HG02798 (cell line): ENCODE measurements at regions not wholly inside any gene's neighbourhood (a gene's known extent, or its start where the extent isn't known, plus 50 kb on each side); places are given as distances from the start of the nearest gene placed in this dataset.

ENCODE experiments used
- ATAC-seq: cut with Tn5 transposase; IDR thresholded peaks from one replicate; pipeline ENCODE4 v1.9.1; 2021; ENCODE audit warnings: mild to moderate bottlenecking; ENCODE audit not compliant: unreplicated experiment, poor library complexity

- no peak for ATAC-seq
Observed at GRCh38 chr12:88977115-88977514, 375.2 kb downstream of the DUSP6 start.

- ATAC-seq = no peak
Observed at GRCh38 chr12:88973998-88974397, 378.3 kb downstream of the DUSP6 start.

DNA sequence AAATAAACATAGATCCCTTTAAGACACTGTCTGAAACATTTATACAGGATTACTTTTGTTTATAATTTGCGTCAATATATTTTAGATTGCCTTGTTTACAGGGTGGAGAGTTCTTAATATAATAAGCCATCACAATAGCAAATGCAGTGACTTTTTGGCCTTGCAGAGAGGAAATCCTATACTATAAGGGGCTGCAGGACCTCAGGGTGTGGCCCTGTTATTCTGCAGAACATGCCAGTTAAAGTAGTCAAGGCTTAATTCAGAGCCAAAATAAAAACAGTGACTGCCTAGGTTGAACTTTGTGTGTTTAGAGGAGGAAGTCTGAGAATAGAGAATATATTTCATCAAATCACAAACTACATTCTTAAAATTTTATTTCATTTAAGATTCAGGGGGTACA is 381.6 kb downstream of the DUSP6 start:
- ATAC-seq = no peak

DNA sequence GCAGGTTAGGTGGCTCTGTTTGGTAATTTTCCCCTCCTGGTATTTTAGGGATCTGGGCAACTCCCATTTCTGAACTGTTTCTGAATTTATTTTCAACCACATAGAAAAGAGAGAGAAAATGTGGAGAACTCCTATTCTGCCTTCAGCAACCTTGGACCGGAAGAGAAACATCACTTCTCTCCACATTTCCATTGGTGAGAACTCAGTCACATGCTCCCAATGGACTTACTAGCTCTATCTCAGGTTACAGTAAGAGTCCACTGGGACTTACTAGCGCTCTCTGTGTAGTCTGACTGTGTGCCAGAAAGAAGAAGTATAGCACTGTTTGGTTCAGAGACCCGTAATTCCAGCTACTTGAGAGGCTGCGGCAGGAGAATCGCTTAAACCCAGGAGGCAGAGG is 383.2 kb downstream of the DUSP6 start:
- no peak for ATAC-seq

- no peak for ATAC-seq
Observed at GRCh38 chr12:88960213-88960878, 380.1 kb upstream of the KITLG start.

- ATAC-seq = no peak
Observed at GRCh38 chr12:88958946-88959345, 378.7 kb upstream of the KITLG start.

GRCh38 chr12:88958153-88958552 is 377.9 kb upstream of the KITLG start:
- no peak for ATAC-seq

DNA sequence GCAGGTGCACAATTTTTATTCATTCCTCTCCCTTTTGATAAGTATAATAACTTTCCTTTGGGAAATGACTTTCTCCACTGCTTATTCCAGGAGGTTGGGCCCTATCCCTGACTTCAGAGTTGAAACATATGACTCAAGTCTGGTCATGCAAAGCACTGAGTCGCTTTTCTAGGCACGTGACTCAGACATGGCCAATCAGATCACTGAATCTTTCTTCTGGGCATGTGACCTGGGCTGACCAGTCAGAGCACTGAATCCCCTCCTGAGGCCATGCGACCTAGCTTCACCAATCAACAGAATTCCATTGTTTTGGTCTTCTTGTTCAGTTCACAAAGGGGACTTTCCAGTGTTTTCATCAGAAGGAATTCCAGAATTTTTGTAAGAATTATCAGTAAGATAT is 377.1 kb upstream of the KITLG start:
- no peak for ATAC-seq

GRCh38 chr12:88955531-88955930 is 375.3 kb upstream of the KITLG start:
- ATAC-seq = no peak

DNA sequence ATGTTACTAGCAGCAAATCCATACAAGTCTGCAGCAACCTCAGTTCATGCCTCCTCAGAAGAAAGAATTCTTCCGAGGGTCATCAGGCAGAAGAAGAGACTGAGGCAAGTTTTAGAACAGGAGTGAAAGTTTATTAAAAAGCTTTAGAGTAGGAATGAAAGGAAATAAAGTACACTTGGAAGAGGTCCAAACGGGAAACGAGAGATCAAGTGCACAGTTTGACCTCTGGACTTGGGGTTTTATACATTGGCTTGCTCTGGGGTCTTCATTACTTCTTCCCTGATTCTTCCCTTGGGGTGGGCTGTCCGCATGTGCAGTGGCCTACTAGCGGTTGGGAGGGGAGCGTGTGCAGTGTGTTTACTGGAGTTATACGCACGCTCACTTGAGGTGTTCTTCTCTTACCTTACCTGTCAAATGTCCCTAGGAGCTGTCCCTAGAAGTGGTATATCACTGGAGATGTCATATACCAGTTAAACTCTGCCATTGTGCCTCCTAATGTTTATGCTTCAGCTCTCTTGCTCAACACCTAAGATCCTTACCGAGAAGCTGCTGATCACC is 372.8 kb upstream of the KITLG start:
- ATAC-seq = no peak

- no peak for ATAC-seq
Observed at GRCh38 chr12:88952562-88952942, 372.3 kb upstream of the KITLG start.

GRCh38 chr12:88951860-88952561 is 371.7 kb upstream of the KITLG start:
- no peak for ATAC-seq

- no peak for ATAC-seq
Observed at GRCh38 chr12:88951177-88951576, 370.9 kb upstream of the KITLG start.

DNA sequence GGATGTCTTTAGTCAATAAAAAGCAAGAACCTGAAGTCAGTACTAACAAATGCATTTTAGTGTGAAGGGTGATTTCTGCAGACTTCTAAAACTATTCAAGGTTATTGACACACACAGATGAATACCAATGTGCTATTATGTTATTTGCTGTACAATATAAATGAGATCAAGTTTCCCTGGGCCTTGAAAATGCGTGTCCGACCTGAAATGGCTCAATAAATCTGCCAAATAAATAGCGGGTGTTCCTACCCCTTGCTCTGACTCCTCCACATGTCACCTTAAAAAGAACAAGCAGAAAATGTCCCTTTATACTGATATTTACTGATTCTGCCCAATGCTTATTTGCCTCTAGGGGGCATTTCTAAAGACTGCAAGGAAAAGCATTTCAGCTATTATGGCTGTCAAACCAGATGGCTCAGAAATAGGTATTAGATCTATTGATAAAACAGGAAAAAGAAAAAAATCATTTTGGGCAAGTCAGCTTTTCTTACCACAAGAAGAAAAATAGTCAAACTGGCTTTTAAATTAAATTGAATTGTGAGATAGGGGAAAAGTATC is 367.3 kb upstream of the KITLG start:
- ATAC-seq = no peak

DNA sequence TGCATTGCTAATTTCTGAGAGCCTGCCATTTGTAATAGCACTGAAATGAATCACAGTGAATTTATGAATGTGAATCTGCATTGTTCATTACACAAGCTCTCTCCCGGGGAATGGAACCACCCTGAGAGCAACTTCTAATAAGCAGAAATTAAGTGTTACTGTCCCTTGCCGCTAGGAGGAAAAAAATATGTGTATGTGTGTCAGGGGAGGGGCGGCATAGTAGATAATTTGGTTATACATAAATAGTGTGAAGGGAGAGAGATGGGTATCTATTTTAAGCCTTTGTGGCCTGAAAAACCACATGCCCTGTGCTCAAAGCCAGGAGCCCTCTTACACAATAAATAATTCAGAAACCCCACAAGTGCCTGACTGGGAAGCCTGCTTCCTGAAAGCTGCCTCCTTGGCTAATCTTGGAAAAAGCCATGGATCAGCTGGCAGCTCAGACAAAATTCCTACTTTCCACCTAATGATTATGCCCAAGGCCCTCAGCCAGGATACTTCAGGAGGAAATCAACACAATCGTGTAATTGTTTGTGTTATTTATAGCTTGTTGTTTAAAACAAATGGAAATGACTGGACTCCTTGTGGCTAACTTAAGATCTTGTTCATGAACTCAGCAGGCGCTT is 366.2 kb upstream of the KITLG start:
- peak; percentile 64 for ATAC-seq

- ATAC-seq = no peak
Observed at GRCh38 chr12:88945051-88945732, 364.9 kb upstream of the KITLG start.

- no peak for ATAC-seq
Observed at GRCh38 chr12:88944397-88944796, 364.1 kb upstream of the KITLG start.

DNA sequence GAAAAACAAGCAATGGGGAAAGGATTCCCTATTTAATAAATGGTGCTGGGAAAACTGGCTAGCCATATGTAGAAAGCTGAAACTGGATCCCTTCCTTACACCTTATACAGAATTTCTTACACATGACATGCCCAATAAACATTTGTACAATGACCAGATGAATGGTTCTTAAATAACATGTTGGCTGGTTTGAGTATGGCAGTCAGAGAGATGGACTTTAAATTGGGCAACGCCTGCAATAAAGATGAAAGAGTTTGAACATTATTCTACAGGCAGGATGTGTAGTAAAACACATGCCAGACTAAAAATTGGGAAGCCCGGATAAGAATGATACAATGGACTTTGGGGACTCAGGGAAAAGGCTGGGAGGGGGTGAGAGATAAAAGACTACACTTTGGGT is 360.6 kb upstream of the KITLG start:
- ATAC-seq = no peak

DNA sequence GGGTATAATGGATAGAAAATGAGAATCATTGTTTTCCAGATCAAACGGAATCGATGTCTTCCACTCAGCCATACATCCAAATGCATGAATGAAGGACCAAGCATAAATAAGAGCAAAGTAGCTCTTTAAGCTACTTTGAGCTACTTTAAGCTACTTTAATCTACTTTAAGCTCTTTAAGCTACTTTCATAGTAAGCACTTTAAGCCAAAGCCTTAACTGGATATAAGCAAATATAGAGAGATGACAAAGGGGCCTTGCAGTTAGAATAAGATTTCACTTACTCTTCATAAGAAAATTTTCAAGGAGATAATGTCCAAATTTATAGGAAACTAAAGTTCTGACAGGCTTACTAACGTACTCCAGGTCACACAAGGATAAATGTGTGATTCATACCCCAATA is 355.6 kb upstream of the KITLG start:
- ATAC-seq = no peak

GRCh38 chr12:88934163-88934747 is 354.0 kb upstream of the KITLG start:
- ATAC-seq = no peak
